HG02981 (cell line): ENCODE measurements at regions not wholly inside any gene's neighbourhood (a gene's known extent, or its start where the extent isn't known, plus 50 kb on each side); places are given as distances from the start of the nearest gene placed in this dataset.

Experiments used
- ATAC-seq: cut with Tn5 transposase; IDR thresholded peaks from one replicate; pipeline ENCODE4 v1.9.1; 2021; ENCODE audit warnings: mild to moderate bottlenecking, moderate library complexity; ENCODE audit not compliant: unreplicated experiment

DNA sequence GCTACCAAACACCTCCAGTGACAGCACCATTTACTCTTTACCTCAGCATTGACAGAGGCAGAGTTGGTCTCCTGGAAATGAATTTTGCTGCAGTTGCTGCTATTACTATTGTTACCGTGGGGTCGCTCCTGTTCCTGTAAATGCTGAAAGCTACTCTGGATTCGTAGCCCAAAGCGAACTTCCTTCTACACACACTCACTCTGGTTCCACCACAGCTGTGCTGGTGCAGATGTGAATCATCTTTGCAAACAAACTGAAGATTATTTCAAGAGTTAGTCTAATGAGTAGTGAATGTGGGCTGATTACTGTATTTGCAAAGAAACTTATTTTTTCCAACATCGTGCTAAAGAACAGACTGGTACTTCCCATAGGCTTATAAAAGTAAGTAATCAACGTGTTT lies 304.0 kb downstream of the LPIN1 start:
- peak; percentile 48 for ATAC-seq

DNA sequence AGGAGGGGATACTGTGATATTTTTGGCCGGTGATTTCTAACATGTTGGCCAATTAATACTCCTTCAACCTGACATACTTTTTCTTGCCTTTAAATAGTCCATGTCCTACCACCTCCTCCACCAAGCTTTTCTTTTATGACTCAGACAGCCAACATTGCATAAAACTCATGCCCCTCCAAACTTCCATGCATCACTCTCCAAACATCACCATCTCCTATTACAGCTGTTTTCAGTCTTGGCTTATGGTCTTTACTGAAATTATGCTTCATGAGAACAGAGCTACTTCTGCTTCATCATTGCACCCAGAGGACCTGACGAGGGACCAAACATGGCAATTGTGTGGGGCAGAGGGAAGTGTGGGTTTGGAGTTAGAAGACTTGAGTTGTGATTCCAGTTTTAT lies 305.4 kb downstream of the LPIN1 start:
- no peak for ATAC-seq

DNA sequence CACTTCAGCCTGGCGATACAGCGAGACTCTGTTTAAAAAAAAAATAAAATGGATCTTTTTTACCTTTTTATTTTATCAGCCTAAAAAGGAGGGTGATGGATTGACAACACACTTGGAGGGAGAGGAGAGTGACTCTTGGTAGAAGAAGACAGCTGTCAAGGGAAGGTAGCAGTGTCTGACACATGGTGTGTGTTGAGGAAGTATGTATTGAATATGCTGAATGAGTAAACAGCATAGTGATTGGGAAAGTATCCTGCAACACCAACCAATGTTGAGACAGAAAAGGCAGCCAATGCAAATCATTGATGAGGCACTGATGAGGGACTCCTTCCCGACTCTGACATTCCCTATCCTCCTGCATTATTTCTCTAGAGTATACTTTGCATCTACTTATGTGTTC lies 306.4 kb downstream of the LPIN1 start:
- ATAC-seq, result no peak

DNA sequence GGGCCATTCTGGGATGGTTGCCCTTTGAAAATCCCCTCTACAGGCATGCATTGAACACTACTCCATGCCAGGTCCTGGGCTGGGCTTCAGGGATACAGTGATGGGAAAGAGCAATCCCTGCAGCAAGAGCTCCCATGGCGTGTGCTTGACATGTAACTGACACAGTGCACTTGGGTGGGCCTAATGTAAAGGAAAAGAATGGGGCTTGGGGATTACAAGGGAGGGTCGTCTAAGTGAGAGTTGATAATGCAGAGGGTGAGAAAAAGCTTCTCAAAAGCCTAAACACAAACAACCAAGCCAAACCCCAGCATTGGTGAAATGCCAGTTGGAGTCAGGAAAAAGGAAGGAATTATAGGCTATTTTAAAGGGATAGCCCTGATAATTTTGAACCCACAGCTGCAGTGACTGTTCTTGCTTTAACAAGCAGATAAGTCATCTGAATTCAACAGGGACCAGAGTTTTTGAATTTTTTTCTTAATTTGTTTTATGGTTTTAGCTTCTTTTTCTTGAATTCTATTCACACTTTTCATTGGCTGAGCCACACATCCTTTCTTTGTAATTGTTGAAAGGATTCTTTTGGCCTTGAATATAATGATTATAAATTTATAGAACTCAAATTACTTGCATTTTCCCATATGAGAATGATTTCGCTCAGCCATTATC lies 308.7 kb downstream of the LPIN1 start:
- ATAC-seq, result no peak

DNA sequence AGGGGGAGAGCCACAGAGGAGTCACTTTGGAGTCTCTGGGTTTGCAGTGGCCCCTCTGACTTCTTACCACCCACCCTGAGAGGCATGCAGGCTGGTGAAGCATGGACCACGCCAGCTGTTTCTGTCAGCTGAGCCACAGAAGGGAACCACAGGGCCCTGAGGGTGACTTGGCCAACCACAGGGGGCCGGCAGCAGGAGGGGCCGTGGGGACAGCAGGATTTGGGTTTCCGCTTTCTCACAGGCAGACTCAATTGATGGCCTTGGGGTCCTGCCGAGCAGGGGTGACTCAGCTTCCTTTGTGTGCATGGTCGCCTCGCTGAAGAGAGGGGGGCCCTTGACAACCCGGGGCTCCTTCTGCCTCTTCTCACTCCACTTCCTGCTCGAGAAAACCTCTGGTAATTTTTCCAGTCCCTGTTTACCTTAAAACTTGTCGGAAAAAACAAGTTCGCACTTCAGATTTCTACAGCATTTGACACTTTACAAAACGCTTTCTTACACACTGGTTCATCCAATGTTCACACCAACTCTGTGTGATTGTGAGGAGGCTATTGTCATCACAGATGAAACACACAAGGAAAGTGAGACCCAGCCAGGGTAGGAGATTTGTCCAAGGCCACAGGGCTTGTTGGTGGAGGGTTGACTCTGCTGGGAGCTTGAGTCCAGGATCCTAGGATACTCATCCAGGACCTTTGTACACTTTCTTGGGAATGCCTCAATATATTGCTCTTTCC lies 311.2 kb downstream of the LPIN1 start:
- peak; percentile 81 for ATAC-seq

DNA sequence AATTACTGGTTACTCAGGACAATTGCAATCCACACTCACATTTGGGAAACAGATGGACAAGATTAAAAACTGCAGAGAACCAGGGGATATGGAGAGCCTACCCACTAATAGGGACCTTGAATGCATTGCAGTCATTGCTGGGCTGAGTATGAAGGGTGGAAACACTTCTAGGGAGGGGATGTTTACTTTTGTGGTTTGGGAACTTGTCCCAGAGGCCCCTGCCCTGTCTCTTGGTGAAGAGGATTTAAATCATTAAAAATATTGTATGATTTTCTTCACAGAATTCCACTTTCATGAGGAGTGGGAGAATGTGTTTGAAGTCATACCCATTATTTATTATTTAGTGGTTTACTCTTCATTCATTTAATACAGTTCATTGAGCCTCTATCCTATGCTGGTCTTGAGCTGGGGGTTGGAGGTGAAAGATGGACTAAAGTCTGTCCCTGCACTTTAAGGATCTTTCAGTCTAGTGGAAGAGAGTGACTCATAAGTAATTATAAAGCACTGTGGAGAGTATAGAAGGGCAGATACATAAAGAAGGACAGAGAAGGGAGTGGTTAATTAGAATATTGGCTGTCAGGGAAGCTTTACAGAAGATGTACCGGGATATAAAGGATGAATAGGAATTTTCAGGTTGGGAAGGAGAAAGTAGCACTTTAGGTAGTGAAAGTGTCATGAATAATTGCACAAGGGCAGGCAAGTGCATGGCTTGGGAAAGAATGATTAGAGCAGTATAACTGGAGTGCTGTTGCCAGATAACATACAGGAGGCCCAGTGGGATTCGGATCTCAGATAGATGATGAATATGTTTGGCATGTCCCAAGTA lies 313.4 kb downstream of the LPIN1 start:
- ATAC-seq, result no peak

DNA sequence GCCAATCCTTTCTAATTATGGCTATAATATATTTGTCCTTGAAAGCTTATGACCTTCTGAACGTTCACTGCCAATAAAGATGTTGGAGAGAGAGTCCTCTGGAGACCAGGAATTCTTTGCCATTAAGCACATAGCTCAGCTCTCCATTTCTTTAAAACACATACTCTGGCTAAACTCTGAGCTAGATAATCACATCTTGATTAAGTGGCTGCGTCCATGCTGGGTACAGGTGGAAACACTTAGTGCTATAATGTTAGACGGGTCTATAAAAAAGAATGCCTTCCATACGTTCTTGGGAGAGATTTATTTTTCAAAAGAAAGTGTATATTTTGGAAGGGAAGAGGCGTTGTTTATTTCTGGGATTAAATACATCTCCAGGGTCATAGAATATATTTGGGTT lies 314.5 kb downstream of the LPIN1 start:
- ATAC-seq, result no peak

DNA sequence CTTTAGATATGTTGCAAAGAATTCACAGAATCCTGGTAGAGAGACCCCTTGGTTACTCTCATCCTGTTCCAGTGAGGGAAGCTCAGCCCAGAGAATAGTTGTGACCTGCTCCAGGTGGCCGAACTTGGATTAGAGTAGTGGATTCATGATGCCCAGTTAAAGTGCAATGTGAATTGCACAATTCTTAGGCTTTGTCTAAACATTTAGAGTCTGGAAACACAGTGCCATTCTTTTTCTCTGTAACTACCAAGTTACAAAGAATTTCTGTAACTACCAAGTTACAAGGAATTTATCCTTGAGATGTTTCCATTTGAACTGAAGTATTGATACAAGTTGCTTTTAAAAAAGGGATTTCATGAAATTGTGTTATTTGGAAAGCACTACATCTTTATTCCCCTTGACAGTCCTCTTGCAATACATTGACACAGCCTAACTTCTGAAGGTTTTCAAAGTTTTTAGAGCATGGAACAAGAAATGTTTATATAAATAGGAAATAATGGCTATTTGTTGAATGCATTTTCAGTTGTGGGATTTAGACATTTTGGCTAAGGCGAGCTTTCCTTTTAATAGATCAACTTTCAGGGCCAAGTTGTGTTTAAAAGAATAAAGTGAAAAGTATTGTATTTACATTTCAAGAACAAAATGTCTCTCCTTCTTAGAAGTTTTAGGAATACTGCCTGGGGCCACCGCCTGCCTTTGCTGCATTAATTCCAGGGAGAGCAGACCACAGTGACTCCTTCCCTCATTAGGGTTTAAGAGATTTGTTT lies 315.0 kb downstream of the LPIN1 start:
- no peak for ATAC-seq

DNA sequence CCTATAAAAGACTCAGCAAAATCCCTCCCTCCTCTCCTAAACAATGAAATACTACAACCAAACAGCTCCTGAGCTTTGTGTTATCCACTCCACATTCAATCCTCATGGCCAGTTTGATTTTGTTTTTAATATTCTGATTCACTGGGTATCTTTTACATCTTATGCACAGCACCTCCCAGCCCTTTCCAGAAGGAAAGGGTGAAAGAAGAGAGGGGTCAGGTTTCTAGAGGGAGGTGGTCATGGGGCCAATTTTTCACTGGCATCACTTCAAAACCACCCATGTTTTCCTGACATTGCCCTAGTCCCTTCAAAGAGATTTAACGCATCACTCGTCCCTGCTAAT lies 315.6 kb downstream of the LPIN1 start:
- no peak for ATAC-seq

DNA sequence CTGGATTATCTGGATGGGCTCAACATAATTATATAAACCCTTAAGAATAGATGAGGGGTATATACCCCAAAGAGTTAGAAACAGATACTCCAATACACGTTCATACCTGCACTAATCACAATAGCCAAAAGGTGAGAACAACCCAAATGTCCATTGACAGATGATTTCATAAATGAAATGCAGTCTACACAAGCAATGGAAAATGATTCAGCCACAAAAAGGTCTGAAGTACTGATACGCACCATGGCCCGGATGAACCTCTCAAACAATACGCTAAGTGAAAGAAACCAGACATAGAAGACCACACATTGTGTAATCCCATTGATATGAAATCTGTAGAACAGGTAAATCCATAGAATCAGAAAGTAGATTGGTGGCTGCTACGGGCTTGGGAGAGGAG lies 316.8 kb downstream of the LPIN1 start:
- no peak for ATAC-seq

DNA sequence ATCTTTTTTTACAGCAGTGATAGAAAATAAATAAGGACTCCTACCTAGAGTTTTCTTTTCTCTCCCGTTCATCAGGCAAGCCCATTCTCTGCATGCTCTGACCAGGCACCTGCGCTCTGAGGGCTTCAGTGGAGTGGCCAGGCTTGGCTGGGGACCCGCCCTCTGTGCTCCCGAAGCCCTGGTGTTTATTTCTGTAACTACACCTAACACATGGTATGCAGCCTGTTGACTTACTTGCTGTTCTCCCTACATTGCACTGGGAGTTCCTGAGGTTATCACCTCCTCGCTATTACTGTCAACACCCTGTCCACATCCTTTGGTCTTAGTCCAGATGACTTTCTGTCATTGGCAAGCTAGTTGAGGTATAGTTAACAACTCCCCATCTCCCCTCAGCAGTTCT lies 317.7 kb downstream of the LPIN1 start:
- ATAC-seq, result no peak

DNA sequence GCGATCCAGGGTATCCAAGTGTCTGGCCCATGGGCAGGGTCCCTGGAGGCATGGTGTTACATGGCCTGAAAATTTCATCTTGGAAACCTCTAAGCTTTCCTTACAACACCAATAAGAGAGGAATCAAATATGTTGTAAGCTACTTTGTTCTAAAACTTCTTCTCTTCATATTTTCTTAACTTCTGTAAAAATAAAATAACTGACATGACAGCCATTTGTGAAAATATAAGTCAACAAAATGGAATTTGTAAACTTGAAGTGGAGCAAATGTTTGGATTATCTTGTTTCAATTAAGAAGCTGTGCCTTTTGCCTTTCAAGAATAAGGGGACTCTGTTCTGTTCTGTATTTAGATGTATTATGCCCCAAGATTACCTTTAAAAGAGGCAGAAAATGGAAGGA lies 319.7 kb downstream of the LPIN1 start:
- no peak for ATAC-seq

DNA sequence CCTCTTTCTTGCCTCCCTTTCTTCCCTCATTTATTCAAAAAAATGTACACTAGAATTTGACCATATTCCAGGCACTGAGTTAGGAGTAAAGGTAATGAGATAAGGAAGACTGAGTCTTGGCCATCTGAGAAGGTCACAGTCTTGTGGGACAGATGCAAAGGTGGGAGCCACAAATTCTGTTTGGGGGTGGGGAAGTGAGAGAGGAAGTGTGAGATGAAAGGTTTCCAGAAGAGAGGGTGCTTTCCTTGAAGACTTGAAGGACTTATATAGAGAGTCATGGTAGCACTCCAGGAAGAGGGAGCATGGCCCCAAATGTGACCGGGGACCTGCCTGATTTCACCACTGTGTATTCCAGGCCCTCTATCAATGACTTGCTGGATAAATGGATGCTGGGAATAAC lies 320.6 kb downstream of the LPIN1 start:
- no peak for ATAC-seq

DNA sequence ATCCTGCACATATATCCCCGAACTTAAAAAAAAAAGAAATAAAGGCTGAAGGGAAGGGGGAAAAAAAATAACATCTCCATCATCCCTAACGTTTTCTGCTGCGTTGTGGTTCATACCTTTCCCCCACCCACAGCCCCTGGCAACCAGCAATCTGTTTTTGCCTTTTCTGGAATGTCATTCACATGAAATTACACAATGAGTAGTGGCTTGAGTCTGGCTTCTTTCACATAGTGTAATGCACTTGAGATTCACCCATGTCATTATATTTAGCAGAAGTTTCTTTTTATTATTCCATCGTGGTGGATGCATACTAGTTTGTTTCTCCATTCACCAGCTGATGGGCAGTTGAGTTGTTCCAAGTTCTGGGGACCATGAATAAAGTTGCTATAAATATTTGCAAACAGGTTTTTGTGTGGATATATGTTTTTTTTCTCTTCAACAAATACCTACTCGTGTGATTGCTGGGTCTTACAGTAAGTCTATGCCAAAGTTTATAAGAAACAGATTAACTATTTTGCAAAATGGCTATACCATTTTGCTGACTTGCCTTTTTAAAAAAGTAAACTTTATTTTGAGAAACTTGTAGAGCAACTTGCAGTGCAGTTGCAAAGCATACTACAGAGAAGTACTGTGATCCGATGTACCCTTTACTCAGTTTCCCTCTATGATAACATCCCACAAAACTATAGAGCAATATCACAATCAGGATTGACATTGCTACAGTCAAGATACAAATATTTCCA lies 322.5 kb downstream of the LPIN1 start:
- no peak for ATAC-seq

DNA sequence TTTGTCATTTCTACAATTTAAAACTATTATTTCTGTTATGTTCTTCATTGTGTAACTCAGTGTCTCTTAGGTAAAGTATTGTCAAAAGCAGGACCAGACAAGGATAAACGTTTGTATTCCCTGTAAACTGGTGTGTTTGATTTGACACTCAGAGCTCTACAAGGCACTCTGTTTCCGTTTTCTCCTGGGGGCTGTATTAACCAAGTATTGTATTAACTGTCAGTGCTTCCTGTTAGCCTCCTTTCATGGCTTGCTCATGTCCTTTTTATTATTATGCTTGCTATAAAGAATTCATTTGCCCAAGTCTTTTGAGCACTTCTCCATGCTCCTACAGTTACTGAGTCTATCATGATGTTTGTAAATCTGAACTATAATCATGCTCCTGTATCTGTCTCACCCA lies 323.7 kb downstream of the LPIN1 start:
- no peak for ATAC-seq

DNA sequence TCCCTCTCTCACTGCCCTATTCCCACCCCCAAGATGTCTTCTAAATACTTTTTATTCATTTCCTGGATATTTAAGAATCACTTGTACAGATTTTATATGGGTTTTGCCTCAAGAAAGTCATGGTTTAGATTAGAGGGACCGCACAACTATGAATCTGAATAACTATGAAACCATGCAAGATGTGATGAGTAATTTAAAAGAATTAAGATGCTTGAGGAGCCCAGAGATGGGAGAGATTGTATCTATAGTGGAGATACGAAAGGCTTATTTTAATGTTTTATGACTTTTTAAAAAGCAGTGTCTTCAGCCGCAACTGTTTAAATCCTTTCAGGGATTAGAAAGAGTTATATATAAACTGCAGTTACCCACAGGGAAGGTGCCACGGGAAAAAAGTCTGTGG lies 324.1 kb downstream of the LPIN1 start:
- ATAC-seq, result no peak

DNA sequence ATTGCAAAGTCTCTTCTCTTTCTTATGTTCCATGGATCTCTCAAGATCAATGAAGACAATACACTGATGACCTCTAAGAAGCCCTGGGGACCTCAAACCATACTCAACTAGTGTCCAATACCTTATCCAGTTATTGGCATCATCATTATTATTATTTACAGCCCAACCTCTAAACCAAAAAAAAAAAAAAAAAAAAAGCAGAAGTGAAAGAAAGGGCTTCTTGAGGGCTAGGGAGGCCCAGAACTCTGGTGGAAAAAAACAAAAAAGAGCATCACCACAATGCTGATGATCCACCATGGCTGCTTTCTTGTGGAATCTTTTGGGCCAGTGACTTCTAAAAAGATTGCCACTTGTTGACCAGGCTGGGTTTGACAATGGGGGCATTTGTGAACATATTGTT lies 324.9 kb downstream of the LPIN1 start:
- ATAC-seq, result peak; percentile 60

DNA sequence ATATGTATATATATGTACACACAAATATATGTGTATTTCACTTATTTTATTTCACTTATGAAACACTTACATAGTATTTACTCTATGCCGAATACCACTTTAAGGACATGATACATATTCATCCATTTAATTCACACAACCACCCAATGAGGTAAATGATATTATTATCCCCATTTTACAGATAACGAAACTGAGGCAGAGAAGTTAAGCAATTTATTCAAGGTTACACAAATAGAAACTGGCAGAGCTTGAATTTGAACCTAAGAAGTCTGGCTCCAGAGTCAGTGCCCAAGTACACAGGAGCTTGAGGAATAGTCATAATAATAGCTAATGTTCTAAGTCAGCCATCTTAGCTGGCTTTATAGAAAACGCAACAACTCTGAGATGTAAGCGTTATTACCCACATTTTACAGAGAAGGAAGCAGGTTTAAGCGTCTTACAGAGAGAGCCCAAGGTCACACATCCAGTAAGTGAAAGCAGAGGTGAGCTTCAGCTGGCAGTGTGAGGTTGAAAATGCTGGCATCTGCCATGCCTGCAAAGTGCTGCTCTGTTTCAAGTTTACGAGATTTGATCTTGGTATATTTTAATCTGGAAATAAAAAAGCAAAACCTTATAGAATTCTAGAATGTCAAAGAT lies 326.9 kb downstream of the LPIN1 start:
- ATAC-seq, result no peak

DNA sequence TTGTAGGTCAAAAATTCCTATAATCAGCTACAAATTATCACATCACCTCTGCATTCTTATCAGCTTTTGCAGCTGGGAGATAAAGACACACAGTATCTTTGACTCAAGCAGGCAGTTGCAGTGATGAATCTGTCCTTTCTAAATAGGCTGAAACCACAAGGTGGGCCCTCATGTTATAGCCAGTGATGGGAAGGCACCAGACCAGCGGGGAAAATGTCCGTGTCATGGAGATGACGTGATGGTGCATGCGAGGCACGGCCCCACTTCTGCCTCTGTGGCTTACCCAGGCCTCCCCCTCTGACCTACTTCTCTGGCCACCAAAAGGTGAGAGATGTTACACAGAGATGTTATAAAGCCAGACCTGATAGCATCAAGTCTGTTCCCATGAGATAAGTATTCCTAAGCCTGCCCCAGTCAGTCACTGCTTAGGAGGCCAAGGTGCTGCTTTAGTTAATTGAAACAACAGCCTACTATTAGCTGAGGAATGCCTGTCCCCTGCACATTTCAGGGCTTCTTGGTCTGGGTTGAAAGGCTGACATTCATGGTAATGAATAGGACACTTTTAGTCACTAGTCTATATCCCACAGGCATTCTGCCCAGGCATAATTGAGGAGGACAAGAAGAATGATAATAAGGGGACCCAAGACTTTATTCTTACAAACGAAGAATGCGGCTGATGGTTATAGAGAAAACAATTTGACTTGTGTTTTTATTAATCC lies 327.9 kb downstream of the LPIN1 start:
- no peak for ATAC-seq

DNA sequence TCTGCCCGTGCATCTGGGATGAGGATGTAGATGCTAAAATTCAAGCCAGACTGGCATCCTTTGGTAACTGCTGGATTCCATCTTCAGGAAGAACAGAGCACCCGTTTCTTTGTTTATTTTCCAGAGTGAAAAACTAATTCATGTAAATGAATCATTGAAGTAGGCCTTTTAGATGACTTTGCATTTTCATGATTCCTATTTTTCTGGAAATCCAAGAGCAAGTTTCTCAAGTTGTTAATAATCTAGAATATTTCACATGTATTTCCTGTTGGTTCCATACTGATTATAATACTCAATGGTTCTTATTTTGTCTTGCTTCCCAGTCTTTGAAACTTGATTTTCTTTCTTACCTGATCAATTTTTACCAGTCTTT lies 328.4 kb downstream of the LPIN1 start:
- no peak for ATAC-seq
